AG04449 (cell line): ENCODE measurements at regions not wholly inside any gene's neighbourhood (a gene's known extent, or its start where the extent isn't known, plus 50 kb on each side); places are given as distances from the start of the nearest gene placed in this dataset.

Experiments
- CTCF ChIA-PET: fragments of 350-600 bp; formaldehyde crosslinking; extraction: SDS; loops from one replicate; lab custom pipeline; 2021; ENCODE audit warnings: antibody characterized with exemption; lab: Yijun Ruan, JAX
- POLR2A ChIA-PET: fragments of 400-600, 350-600 bp; formaldehyde crosslinking; extraction: SDS; loops from one replicate; lab custom pipeline; 2020; ENCODE audit warnings: antibody characterized with exemption, inconsistent platforms; lab: Yijun Ruan, JAX
- DNase-seq: peaks from one replicate; pipeline ENCODE4 v3.0.0-alpha.2; 2010; ENCODE audit warnings: low read depth, low spot score
- H3K4me3 ChIP-seq: 2 replicates; pipeline ENCODE4 v1.5.1; 2011; ENCODE audit warnings: low read depth, mild to moderate bottlenecking, control low read depth, low read length
- TF ChIP-seq, protein P1 (sequence below): IDR thresholded peaks from one replicate; pipeline ENCODE4 v1.5.1; 2011; ENCODE audit warnings: mild to moderate bottlenecking, moderate library complexity, low read length, control low read depth, inconsistent platforms; ENCODE audit not compliant: insufficient read depth; ENCODE audit errors: missing control alignments

GRCh38 chr1:104136621-104137020 lies 386.9 kb downstream of the AMY1C start:
- DNase-seq, result no peak
- TF ChIP-seq, protein P1, sequence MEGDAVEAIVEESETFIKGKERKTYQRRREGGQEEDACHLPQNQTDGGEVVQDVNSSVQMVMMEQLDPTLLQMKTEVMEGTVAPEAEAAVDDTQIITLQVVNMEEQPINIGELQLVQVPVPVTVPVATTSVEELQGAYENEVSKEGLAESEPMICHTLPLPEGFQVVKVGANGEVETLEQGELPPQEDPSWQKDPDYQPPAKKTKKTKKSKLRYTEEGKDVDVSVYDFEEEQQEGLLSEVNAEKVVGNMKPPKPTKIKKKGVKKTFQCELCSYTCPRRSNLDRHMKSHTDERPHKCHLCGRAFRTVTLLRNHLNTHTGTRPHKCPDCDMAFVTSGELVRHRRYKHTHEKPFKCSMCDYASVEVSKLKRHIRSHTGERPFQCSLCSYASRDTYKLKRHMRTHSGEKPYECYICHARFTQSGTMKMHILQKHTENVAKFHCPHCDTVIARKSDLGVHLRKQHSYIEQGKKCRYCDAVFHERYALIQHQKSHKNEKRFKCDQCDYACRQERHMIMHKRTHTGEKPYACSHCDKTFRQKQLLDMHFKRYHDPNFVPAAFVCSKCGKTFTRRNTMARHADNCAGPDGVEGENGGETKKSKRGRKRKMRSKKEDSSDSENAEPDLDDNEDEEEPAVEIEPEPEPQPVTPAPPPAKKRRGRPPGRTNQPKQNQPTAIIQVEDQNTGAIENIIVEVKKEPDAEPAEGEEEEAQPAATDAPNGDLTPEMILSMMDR, result no peak
- POLR2A ChIA-PET, result no interaction called here
- CTCF ChIA-PET, result no interaction called here
- H3K4me3 ChIP-seq, result no peak overlapping the region

DNA sequence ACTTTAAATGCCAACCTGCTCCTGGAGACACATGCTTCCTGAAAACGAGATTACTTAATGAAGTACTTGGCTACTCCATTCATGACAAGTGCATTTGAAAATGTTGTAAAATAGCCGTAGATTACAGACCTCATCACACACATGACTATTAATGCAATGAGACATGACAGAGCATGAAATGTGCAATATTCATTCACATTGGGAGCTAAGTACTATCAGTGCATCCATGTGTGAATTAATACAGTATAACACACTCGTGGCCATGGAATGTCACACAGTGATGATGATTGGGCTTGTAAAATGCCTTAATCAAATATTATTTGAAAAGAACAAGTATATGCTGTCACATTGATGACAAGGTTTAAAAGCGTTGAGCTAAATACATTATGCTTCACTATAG lies 407.0 kb downstream of the AMY1C start:
- TF ChIP-seq, protein P1, result no peak
- DNase-seq, result no peak
- ChIA-PET CTCF (no interaction called here), POLR2A (no interaction called here)
- no peak overlapping the region for H3K4me3 ChIP-seq

DNA sequence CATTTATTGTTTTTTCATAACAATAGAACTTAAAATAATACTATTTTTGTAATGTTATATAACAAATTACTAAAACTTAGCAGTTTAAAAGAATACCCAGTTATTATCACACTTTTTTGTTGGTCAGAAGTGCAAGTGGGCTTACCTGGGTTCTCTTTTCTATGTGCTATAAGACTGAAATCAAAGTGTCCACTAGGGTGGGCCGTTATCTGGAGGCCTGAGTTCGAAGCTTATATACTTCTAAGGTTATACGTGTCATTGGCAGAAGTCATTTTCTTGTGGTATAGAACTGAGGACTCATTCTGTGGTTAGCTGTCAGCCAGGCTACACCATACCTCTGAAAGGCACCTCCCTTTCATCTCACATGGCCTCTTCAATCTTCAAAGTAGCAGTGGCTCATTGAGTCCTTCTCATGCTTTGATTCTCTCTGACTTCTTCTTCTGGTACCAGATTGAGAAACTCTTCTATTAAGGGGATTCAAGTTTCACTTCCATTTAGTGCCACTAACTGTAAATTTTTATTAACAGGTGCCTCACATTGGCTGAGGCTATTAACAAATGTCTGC lies 414.3 kb downstream of the AMY1C start:
- DNase-seq, result no peak
- ChIA-PET CTCF (no interaction called here), POLR2A (no interaction called here)
- TF ChIP-seq, protein P1, result no peak
- H3K4me3 ChIP-seq, result no peak overlapping the region

DNA sequence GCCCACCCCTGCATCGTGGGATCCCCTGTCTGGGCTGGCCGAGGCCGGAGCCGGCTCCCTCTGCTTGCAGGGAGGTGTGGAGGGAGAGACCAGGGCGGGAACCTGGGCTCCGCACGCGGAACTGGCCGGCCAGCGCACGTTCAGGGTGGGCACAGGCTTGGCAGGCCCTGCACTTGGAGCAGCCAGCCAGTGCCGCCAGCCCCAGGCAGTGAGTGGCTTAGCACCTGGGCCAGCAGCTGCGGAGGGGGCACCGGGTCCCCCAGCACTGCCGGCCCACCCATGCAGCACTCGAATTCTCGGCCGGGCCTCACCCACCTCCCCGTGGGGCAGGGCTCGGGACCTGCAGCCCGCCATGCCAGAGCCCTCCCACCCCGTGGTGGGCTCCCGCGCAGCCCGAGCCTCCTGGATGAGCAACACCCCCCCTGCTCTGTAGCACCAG lies 422.6 kb downstream of the AMY1C start:
- ChIA-PET POLR2A (no interaction called here), CTCF (no interaction called here)
- TF ChIP-seq, protein P1, result no peak
- H3K4me3 ChIP-seq, result no peak overlapping the region
- no peak for DNase-seq

DNA sequence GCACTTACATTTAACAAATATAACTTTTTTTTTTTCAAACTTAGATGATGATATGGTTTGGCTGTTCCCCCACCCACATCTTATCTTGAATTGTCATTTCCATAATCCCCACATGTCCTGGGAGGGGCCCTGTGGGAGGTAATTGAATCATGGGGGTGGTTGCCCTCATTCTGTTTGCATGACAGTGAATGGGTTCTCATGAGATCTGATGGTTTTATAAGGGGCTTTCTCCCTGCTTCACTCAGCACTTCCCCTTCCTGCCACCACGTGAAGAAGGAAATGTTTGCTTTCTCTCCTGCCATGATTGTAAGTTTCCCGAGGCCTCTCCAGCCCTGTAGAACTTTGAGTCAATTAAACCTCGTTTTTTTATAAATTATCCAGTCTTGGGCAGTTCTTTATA lies 432.6 kb downstream of the AMY1C start:
- H3K4me3 ChIP-seq, result no peak overlapping the region
- TF ChIP-seq, protein P1, result no peak
- POLR2A ChIA-PET, result no interaction called here
- CTCF ChIA-PET, result no interaction called here
- DNase-seq, result no peak

GRCh38 chr1:104189207-104189606 lies 439.5 kb downstream of the AMY1C start:
- TF ChIP-seq, protein P1, result no peak
- H3K4me3 ChIP-seq, result no peak overlapping the region
- CTCF ChIA-PET, result no interaction called here
- no peak for DNase-seq
- POLR2A ChIA-PET, result no interaction called here
